Activated CD4-positive, alpha-beta T cell treated with anti-CD3 and anti-CD28 coated beads for 36 hours (primary cell): ENCODE measurements at regions not wholly inside any gene's neighbourhood (a gene's known extent, or its start where the extent isn't known, plus 50 kb on each side); places are given as distances from the start of the nearest gene placed in this dataset.

Experiments
- ATAC-seq: fragments of 200-7000 bp; cut with Tn5 transposase; one replicate; pipeline ENCODE4 v1.10.0; 2021; ENCODE audit warnings: mild to moderate bottlenecking, moderate library complexity
- CTCF ChIA-PET: fragments of 350-600 bp; sonication (Branson Sonifier 250); formaldehyde crosslinking; loops from one replicate; lab custom pipeline; 2021; ENCODE audit warnings: antibody characterized with exemption; lab: Charles Lee
- POLR2A ChIA-PET: fragments of 350-600 bp; sonication (Branson Sonifier 250); formaldehyde crosslinking; loops from one replicate; lab custom pipeline; 2021; ENCODE audit warnings: antibody characterized with exemption, inconsistent platforms; lab: Charles Lee
- DNase-seq: peaks from one replicate; pipeline ENCODE4 v3.0.0-alpha.2; 2020
- H3K27ac Mint-ChIP-seq: one replicate; pipeline ENCODE4 v1.8.0; 2021; ENCODE audit warnings: mixed read lengths
- H3K27me3 Mint-ChIP-seq: one replicate; pipeline ENCODE4 v1.8.0; 2021; ENCODE audit warnings: mixed read lengths
- H3K36me3 Mint-ChIP-seq: one replicate; pipeline ENCODE4 v1.8.0; 2021; ENCODE audit warnings: low read depth, mixed read lengths
- H3K4me1 Mint-ChIP-seq: one replicate; pipeline ENCODE4 v1.8.0; 2021; ENCODE audit warnings: mixed read lengths
- H3K4me3 Mint-ChIP-seq: one replicate; pipeline ENCODE4 v1.8.0; 2021; ENCODE audit warnings: mild to moderate bottlenecking, moderate library complexity, mixed read lengths
- H3K9me3 Mint-ChIP-seq: one replicate; pipeline ENCODE4 v1.8.0; 2021; ENCODE audit warnings: low read depth, mixed read lengths
- intact Hi-C, 2 experiments: fragments of 100-400 bp; cut with DNase I in 1 of 2; cut with micrococcal nuclease in 1 of 2; formaldehyde crosslinking; loops; one replicate each; pipeline versions ENCODE4 v1.14.2 to v1.15.1; 2022 to 2024; cut with DNase I, micrococcal nuclease

DNA sequence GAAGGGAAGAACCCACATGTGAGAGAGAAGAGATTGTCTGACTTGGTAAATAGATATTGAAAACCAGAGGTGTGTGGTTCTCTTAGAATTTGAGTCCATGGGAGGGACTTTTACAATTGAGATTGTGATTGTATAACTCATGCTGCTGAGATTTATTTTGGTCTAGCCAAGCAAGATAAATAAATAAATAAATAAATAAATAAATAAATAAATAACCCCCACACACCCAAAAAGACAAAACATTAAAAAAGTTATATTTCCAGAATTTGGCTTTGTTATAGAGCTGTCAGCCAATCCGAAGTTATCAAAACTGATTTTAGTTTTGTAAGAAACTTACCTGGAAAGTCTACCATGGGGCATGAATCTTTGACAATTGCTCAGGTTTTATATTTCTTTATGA is 416.6 kb downstream of the ZSWIM6 start:
- H3K4me1 Mint-ChIP-seq = no peaks in the 10 kb centered on the region
- H3K27me3 Mint-ChIP-seq = peaks cover 3% of the 10 kb centered on the region
- ChIA-PET CTCF (no interaction called here), POLR2A (no interaction called here)
- H3K36me3 Mint-ChIP-seq = no peaks in the 10 kb centered on the region
- intact Hi-C loops = no loop called here
- H3K4me3 Mint-ChIP-seq = no peak overlapping the region
- H3K9me3 Mint-ChIP-seq = peaks cover 4% of the 10 kb centered on the region
- DNase-seq (no peak), ATAC-seq (no peak)
- no peak overlapping the region for H3K27ac Mint-ChIP-seq

DNA sequence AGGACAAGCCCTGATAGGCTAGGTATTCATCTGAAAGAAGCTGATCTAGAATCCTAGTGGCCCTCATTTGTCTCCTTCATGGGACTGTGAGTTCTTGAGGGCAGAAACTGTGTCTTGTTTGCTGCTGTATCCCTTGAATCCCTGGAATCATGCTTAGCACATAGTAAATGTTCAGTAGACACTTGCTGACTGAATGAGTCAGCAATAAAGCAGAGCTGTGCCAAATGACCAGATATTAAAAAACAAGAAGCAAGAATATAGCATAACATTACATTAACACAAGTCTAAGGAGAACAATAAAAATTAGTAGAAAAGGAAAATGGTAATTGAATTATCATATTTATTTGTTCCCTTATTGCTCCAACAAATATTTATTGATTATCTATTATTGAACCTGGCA is 420.5 kb downstream of the ZSWIM6 start:
- H3K36me3 Mint-ChIP-seq = no peaks in the 10 kb centered on the region
- CTCF ChIA-PET = no interaction called here
- intact Hi-C loops = no loop called here

GRCh38 chr5:61754792-61755191 is 422.7 kb downstream of the ZSWIM6 start:
- no peak for ATAC-seq
- Mint-ChIP-seq H3K27me3 (peaks cover 3% of the 10 kb centered on the region), H3K36me3 (no peaks in the 10 kb centered on the region), H3K4me3 (no peak overlapping the region), H3K4me1 (no peaks in the 10 kb centered on the region), H3K9me3 (peaks cover 6% of the 10 kb centered on the region), H3K27ac (no peak overlapping the region)
- intact Hi-C loops = no loop called here
- POLR2A ChIA-PET = no interaction called here
- CTCF ChIA-PET = interaction anchor here (1.0 kb wide), 1 partner anchor 11 kb away, joined by 4 read pairs; no protein-coding TSS in a partner anchor
- no peak for DNase-seq

More for the DNA sequence above, 420.5 kb downstream of the ZSWIM6 start:
- DNase-seq (no peak), ATAC-seq (no peak)
- Mint-ChIP-seq H3K27me3 (peaks cover 3% of the 10 kb centered on the region), H3K4me3 (no peak overlapping the region), H3K9me3 (peaks cover 4% of the 10 kb centered on the region), H3K4me1 (no peaks in the 10 kb centered on the region), H3K27ac (no peak overlapping the region)
- POLR2A ChIA-PET = no interaction called here

DNA sequence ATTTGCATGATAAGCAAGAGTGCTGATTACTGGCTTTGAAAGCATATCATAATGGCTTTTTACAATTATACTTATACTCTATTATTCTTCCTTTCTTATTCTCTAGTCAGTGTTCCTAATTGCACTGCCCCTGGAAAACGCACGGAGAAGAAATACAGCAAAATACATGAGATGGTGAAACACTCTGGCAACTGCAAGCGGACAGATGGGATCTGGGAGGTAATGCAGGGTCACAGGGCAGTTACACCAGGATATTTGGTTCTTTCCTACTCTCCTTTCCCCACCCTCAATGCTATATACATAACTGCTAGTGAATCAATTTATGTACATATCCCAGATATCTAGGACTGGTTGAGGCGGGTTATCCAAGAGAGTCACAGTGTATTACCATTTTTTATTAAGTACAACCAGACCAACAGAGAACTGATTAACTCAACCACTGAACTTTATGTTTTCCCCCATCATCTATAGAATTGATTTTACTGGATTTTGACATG is 423.7 kb downstream of the ZSWIM6 start:
- no peaks in the 10 kb centered on the region for H3K27me3 Mint-ChIP-seq
- no peaks in the 10 kb centered on the region for H3K36me3 Mint-ChIP-seq
- H3K4me1 Mint-ChIP-seq = no peaks in the 10 kb centered on the region
- intact Hi-C loops = no loop called here
- H3K27ac Mint-ChIP-seq = no peak overlapping the region
- H3K9me3 Mint-ChIP-seq = peaks cover 2% of the 10 kb centered on the region
- ChIA-PET POLR2A (interaction anchor here (0.5 kb wide), 1 partner anchor 109 kb away, joined by 3 read pairs; no protein-coding TSS in a partner anchor), CTCF (no interaction called here)
- no peak for ATAC-seq
- no peak overlapping the region for H3K4me3 Mint-ChIP-seq
- DNase-seq = no peak

DNA sequence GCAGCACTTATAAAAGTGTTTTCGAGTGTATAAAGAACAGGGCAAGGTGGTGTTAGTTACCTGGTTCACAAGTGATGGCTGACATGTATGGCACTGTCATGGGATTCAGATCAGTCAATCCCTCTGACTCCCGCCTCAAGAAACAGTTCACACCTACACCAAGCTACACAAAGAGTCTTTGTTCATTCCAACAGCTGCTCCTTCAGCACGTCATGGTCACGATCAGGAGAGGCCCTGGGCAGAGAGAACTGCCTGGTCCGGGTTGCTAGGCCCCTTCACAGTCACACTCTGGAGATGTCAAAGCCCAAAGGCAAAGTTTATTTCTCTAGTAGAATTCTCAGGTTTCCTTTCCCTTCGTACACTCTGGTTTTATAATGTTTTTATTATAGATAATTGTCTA is 426.7 kb downstream of the ZSWIM6 start:
- ChIA-PET CTCF (interaction anchor here (0.6 to 1.1 kb wide), 2 partner anchors 100 to 101 kb away, joined by 3 read pairs; no protein-coding TSS in a partner anchor), POLR2A (no interaction called here)
- H3K9me3 Mint-ChIP-seq = peaks cover 4% of the 10 kb centered on the region
- ATAC-seq (no peak), DNase-seq (no peak)
- no peak overlapping the region for H3K27ac Mint-ChIP-seq
- H3K27me3 Mint-ChIP-seq = no peaks in the 10 kb centered on the region
- intact Hi-C loops = no loop called here
- H3K36me3 Mint-ChIP-seq = no peaks in the 10 kb centered on the region
- no peaks in the 10 kb centered on the region for H3K4me1 Mint-ChIP-seq
- no peak overlapping the region for H3K4me3 Mint-ChIP-seq

DNA sequence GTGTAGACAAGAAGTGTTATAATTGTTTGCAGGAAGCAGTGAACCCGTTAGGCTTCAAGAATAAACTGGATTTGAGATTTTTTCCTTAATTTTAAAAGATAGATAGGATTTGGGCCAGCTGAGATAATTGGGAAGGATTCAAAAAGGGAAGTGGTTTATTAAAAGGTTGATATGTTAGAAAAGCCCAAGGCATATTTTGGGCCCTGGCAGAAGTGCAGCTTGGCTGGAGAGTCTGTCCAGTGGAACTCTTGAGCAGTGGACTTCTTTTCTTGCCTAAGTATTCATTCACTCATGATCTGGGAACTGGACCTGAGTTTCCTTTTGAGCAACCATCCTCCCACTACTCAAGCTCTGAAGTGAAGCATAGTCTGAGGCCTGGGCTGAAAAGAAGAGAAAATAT is 433.4 kb downstream of the ZSWIM6 start:
- no peak overlapping the region for H3K4me3 Mint-ChIP-seq
- peaks cover 10% of the 10 kb centered on the region for H3K27me3 Mint-ChIP-seq
- no peaks in the 10 kb centered on the region for H3K4me1 Mint-ChIP-seq
- CTCF ChIA-PET = interaction anchor here (0.5 to 0.9 kb wide), 2 partner anchors 15 to 974 kb away, joined by 3 read pairs; no protein-coding TSS in a partner anchor
- peaks cover 2% of the 10 kb centered on the region for H3K9me3 Mint-ChIP-seq
- no peak for ATAC-seq
- DNase-seq = no peak
- no peak overlapping the region for H3K27ac Mint-ChIP-seq
- no peaks in the 10 kb centered on the region for H3K36me3 Mint-ChIP-seq
- intact Hi-C loops = no loop called here
- POLR2A ChIA-PET = no interaction called here

DNA sequence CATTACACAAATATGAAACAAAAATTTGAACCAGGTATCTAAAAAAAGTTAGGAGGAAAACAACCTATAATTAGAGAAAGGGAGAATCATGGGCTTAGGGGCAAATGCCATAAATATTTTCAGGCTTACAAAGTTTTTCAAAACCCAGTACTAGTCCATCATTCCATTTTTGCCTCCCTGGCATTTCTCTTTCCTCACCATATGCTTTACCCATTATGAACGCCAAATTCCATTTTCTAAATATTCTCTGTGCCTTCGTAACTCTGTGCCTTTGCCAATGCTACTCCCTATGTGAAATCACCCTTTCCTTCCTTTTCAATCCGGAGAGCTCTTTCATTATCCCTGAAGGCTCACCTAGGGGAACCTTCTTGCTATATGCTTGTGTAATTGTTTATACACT is 434.1 kb downstream of the ZSWIM6 start:
- POLR2A ChIA-PET = no interaction called here
- H3K36me3 Mint-ChIP-seq = no peaks in the 10 kb centered on the region

DNA sequence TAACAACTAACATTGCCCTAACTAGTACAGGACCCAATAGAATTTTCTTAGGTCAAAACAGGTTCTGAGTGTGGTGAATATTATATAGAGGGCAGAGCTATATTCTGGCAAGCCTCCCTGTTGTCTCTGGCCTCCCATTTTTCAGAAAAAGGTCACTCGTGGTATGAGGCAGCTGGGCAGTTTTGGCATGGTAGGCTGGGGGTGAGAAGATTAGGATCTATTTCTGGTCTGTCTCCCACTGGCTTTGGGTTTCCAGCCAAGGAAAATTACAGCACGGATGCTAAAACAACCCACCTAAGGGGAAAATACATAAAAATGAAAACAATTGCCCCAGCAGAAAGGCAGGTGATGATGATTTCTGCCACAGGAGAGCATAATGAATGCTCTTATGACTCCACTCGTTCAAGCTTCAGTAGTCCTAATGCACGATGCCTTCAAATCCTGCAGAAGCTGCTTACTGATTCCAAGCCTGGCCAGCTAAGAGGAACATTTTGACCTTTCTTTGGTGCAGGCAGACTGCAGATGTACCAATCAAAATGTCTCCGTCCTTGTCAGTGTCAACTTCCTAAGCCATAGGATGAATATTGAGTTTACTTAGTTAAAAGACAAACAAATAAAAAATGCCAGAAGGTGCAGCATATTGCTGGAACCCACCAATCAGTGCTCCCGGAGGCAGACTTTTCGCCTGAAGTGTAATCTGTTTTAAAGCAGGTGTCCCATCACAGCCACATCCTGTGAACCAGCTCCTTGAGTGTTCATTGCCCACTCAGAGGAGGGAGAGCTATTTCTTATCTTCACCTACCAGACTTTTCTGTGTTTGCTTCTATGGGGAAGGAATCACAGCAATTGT is 435.4 kb downstream of the ZSWIM6 start:
- no peaks in the 10 kb centered on the region for H3K36me3 Mint-ChIP-seq
- POLR2A ChIA-PET = no interaction called here
- DNase-seq (no peak), ATAC-seq (no peak)
- no peaks in the 10 kb centered on the region for H3K4me1 Mint-ChIP-seq
- H3K27me3 Mint-ChIP-seq = peaks cover 12% of the 10 kb centered on the region
- no peak overlapping the region for H3K4me3 Mint-ChIP-seq
- H3K9me3 Mint-ChIP-seq = no peaks in the 10 kb centered on the region
- intact Hi-C loops = no loop called here
- H3K27ac Mint-ChIP-seq = no peak overlapping the region
- CTCF ChIA-PET = no interaction called here

More for the DNA sequence above, 434.1 kb downstream of the ZSWIM6 start:
- Mint-ChIP-seq H3K9me3 (peaks cover 2% of the 10 kb centered on the region), H3K4me1 (no peaks in the 10 kb centered on the region), H3K27ac (no peak overlapping the region), H3K4me3 (no peak overlapping the region), H3K27me3 (peaks cover 10% of the 10 kb centered on the region)
- CTCF ChIA-PET = no interaction called here
- no peak for ATAC-seq
- intact Hi-C loops = no loop called here
- no peak for DNase-seq

GRCh38 chr5:61768692-61769281 is 436.7 kb downstream of the ZSWIM6 start:
- intact Hi-C loops = no loop called here
- ChIA-PET POLR2A (no interaction called here), CTCF (no interaction called here)
- peaks cover 12% of the 10 kb centered on the region for H3K27me3 Mint-ChIP-seq
- no peaks in the 10 kb centered on the region for H3K9me3 Mint-ChIP-seq
- H3K4me1 Mint-ChIP-seq = no peaks in the 10 kb centered on the region
- H3K36me3 Mint-ChIP-seq = no peaks in the 10 kb centered on the region
- ATAC-seq = peak; percentile 53
- DNase-seq = peak; percentile 22
- H3K27ac Mint-ChIP-seq = no peak overlapping the region
- no peak overlapping the region for H3K4me3 Mint-ChIP-seq

DNA sequence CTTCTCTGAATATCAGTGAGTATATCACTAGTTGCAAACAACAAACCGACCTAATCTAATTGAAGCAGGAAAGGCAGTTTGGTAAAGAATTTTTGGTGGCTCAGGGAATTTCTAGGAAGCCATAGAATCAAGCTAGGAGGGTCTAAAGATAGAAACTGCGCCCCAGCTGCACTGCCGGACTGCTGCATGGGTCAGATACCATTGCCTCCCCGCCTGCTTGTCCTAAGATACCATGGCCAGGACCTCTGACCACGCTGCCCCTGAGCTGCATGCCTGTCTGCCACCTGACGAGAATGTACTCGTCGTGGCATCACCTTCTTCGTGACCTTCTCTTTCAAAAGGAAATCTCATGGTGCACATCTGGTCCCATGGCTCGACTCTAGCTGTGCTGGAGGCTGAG is 439.0 kb downstream of the ZSWIM6 start:
- ATAC-seq (no peak), DNase-seq (no peak)
- no peaks in the 10 kb centered on the region for H3K36me3 Mint-ChIP-seq
- CTCF ChIA-PET = no interaction called here
- intact Hi-C loops = no loop called here
- H3K9me3 Mint-ChIP-seq = no peaks in the 10 kb centered on the region
- no peak overlapping the region for H3K4me3 Mint-ChIP-seq
- peaks cover 14% of the 10 kb centered on the region for H3K27me3 Mint-ChIP-seq
- H3K4me1 Mint-ChIP-seq = no peaks in the 10 kb centered on the region
- H3K27ac Mint-ChIP-seq = no peak overlapping the region
- POLR2A ChIA-PET = no interaction called here

DNA sequence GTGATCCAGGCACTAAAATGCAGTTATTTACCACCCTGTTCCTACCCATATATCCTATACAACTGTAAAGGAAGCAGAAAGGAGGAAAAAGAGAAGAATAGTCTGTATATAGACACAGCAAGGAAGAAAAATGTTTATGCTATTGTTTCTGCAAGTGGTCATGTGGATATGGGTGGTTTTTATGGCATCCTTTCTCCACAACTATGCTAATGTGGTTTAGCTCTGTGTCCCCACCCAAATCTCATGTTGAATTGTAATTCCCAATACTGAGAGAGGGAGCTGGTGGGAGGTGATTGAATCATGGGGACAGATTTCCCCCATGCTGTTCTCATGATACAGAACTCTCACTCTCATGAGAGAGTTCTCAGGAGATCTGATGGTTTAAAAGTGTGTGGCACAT is 439.8 kb downstream of the ZSWIM6 start:
- no peaks in the 10 kb centered on the region for H3K4me1 Mint-ChIP-seq
- POLR2A ChIA-PET = no interaction called here
- no peak overlapping the region for H3K4me3 Mint-ChIP-seq
- H3K27me3 Mint-ChIP-seq = peaks cover 14% of the 10 kb centered on the region
- no peaks in the 10 kb centered on the region for H3K36me3 Mint-ChIP-seq
- intact Hi-C loops = no loop called here
- no peak for ATAC-seq
- H3K27ac Mint-ChIP-seq = no peak overlapping the region
- no peaks in the 10 kb centered on the region for H3K9me3 Mint-ChIP-seq
- no peak for DNase-seq
- CTCF ChIA-PET = no interaction called here

- no peaks in the 10 kb centered on the region for H3K36me3 Mint-ChIP-seq
- POLR2A ChIA-PET = no interaction called here
- H3K9me3 Mint-ChIP-seq = no peaks in the 10 kb centered on the region
These were observed 443.8 kb downstream of the ZSWIM6 start for GRCh38 chr5:61775901-61776300.

More at GRCh38 chr5:61775901-61776300, 443.8 kb downstream of the ZSWIM6 start:
- ATAC-seq = no peak
- no peak overlapping the region for H3K27ac Mint-ChIP-seq
- no peak for DNase-seq
- no peak overlapping the region for H3K4me3 Mint-ChIP-seq
- intact Hi-C loops = no loop called here
- no peaks in the 10 kb centered on the region for H3K4me1 Mint-ChIP-seq
- H3K27me3 Mint-ChIP-seq = peaks cover 10% of the 10 kb centered on the region
- CTCF ChIA-PET = no interaction called here
